HG03432 (cell line): ENCODE measurements at regions not wholly inside any gene's neighbourhood (a gene's known extent, or its start where the extent isn't known, plus 50 kb on each side); places are given as distances from the start of the nearest gene placed in this dataset.

Source experiments
- ATAC-seq: cut with Tn5 transposase; IDR thresholded peaks from one replicate; pipeline ENCODE4 v1.9.1; 2021; ENCODE audit warnings: mild to moderate bottlenecking, moderate library complexity; ENCODE audit not compliant: unreplicated experiment

DNA sequence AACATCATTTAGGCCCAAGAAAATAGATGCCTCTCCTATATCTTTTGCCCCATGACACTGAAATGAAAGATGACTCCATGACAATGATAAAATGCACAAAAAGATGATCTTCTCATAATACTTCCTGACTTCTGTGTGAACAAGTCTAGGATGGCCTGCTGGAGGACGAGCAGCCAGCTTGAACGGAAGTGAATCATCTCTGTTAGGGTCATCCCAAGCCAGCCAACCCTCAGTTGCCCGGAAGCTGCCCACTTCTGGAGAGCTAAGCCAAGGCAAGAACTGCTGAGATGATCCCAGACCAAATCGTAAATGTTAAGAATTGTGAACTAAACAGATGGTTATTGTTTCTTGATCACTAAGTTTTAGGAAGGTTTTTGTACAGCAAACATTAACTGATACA lies 249.7 kb upstream of the HS3ST5 start:
- ATAC-seq = no peak

- ATAC-seq = no peak
Observed at GRCh38 chr6:114588726-114589125, 245.9 kb upstream of the HS3ST5 start.

DNA sequence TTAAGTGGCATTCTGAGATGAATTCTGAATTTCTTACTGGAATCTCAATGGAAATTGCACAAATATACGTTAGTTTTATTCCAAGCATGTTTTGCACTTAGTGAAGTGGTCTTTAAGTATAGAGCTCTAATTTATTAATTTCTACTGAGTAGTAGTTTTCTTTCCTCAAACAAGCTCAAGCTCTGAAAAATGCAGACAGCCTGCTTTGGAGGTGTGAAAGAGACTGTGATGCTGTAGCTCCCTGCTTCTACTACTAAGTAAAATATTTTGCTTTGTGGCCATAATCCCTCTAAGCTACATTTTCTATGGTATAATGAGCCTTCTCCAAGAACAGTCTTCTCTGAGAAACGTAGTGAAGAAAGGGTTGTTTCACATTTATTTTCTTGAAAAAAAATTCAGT lies 243.5 kb upstream of the HS3ST5 start:
- ATAC-seq = no peak

- no peak for ATAC-seq
Observed at GRCh38 chr6:114581293-114581692, 238.5 kb upstream of the HS3ST5 start.

DNA sequence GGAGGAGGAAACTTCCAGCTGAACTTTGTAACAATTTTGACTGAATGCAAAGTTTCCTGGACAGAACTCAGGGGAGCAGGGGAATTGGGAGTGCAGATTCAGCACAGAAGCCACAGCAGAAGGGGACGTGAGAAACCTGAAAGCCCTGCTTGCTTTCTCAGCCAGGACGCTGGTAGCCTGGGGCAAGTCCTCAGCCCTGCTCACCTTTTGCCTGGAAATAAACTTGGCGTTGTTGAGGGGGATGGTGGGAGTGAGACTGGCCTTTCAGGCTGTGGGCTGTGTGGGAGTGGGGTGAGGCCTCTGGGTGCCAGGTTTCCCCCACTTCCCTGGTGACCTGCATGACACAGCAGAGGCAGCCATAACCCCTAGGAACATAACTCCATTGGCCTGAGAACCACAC lies 238.1 kb upstream of the HS3ST5 start:
- no peak for ATAC-seq

- no peak for ATAC-seq
Observed at GRCh38 chr6:114579486-114579885, 236.7 kb upstream of the HS3ST5 start.

DNA sequence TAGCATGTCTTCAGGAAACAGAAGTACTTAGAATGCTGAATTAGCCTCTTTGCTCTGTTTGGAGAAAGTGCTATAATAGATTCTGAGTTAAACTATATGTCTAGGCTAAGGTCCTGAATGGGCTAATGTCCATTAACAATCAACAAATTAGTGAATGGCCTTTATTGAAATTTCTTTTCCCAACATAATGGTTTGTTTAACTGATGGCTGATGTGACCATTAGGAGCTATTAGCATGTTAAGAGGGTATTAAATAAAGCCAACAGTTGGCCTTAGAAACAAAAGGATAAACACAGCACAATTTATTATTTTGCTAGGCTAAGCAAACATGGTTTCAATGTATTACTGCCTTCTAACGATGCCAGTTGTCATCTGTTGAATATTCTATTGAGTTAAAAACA lies 234.3 kb upstream of the HS3ST5 start:
- ATAC-seq = no peak

GRCh38 chr6:114576330-114576729 lies 233.5 kb upstream of the HS3ST5 start:
- ATAC-seq = no peak

DNA sequence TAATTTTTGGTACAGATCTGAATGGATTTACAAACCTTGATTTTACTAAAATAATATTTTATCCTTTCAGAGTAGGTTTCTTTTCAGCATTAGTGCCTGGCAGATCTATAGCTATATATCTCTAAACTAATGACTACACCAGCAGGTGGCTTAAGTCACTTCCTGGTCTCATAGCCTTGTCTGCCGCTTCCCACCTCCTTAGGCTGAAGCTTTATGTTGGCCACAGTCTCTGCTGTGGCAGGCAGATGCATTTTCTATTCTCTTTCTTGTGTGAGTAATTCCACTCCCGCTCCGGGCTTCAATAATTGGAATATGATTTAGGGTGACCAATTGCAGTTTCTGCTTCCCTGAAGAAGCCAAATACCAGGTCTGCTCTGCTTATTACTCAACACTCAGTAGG lies 226.8 kb upstream of the HS3ST5 start:
- ATAC-seq = no peak

DNA sequence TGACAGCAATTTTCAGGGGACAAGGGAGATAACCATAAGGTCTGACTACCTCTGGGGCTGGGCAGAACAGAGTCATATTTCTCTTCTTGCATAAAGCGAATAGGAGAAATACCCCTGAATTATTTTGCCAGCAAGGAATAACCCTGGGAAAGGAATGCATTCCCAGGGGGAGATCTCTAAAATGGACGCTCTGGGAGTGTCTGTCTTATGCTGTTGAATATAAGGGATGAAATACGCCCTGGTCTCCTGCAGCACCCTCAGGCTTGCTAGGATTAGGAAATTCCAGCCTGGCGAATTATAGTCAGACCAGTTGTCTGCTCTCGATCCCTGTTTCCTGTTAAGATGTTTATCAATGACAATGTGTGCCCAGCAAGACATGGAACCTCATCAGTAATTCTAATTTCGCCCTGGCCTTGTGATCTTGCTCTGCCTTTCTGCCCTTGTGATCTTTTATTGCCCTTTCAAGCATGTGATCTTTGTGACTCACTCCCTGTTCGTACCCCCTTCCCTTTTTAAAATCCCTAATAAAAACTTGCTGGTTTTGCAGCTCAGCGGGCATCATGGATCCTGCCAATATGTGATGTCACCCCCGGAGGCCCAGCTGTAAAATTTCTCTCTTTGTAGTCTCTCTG lies 221.6 kb upstream of the HS3ST5 start:
- ATAC-seq = no peak

- ATAC-seq = no peak
Observed at GRCh38 chr6:114559419-114559818, 216.6 kb upstream of the HS3ST5 start.

DNA sequence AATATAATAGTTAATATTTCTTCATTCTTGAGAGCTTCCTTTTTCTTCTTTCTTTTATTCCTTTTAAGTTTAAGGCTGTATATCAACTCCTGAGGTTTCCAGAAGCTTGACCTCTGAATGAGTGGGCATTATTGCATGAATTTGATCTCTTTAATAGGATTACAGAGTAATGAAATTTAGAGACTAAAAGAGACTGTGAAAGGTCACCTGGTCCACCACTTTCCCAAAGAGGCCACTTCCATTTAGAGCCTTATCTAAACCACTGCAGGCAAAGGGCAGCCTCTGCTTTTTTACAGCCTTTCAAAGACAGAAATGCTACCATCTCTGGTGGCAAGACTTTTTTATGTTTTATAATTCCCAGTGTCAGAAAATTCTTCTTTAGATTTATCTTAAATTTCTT lies 215.3 kb upstream of the HS3ST5 start:
- ATAC-seq = no peak

- ATAC-seq = no peak
Observed at GRCh38 chr6:114556846-114557488, 214.1 kb upstream of the HS3ST5 start.

DNA sequence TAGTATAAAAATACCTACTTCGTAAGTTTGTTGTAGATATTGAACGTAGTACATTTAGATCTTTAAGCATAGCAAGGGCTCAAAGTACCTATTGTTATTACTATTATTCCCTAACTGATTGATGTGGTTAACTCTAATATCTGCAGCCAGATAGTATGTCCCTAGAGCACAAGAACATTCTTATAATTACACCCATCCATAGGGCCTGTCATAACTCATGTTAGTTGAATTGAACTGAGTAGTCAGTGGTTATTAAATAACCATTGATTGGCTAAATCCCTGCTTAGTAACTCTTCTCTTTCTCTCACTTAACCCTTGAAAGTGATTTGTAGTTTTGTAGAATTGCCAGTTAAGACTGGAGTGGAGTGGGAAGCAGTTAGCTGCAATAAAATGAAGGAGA lies 207.5 kb upstream of the HS3ST5 start:
- ATAC-seq = no peak

DNA sequence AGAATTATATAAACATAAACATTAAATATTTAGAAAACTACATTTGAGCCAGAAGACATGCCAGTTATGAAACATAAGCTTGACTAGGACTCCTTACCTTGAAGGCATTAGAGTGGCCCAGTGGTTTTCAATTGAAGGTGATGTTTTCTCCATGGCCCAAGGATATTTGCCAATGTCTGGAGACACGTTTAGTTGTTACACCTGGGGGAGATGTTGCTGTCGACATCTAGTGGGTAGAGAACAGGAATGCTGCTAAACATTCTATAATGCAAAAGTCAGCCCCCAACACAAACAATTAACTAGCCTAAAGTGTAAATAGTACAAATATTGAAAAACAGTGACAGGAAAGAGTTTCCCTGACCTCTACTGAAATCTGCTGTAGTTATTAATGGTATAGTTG lies 200.9 kb upstream of the HS3ST5 start:
- no peak for ATAC-seq

GRCh38 chr6:114541794-114542193 lies 199.0 kb upstream of the HS3ST5 start:
- no peak for ATAC-seq

DNA sequence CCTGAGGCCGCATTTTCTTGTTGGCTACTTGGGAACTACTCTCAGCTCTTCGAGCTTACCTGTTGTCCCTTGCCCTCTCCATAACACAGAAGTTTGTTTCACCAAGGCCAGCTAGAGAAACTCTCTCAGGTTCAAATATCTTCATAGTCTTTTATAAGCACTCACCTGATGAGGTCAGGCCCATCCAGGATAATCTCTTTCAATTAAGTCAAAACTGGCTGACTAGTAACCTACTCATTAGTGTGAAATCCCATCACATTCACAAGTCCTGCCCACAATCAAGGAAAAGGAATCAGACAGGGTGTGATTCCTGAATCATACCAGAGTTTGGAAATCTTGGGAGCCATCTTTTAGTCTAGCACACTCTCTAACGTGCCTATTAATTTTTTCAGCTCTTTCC lies 195.2 kb upstream of the HS3ST5 start:
- no peak for ATAC-seq

DNA sequence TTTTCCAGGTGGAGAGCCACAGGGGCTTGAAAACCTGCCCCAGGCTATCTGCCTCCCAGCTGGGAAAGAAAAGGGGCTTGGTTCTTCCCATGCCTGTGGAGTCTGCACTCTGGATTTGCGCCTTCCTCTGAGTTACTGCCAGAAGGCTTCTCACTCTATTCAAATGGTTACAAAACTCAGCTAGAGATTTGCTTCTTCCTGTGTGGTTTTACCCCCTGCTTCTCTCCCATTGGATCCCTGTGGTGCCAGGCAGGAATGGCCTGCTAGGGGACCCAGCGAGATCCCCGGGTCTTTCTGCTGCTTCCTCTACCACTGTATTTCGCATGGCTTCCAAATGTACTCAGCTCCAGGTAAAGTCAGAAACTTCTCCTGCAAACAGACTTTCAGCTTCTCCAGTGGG lies 192.0 kb upstream of the HS3ST5 start:
- no peak for ATAC-seq

- ATAC-seq = no peak
Observed at GRCh38 chr6:114524081-114524480, 181.3 kb upstream of the HS3ST5 start.

GRCh38 chr6:114523508-114523907 lies 180.7 kb upstream of the HS3ST5 start:
- no peak for ATAC-seq

DNA sequence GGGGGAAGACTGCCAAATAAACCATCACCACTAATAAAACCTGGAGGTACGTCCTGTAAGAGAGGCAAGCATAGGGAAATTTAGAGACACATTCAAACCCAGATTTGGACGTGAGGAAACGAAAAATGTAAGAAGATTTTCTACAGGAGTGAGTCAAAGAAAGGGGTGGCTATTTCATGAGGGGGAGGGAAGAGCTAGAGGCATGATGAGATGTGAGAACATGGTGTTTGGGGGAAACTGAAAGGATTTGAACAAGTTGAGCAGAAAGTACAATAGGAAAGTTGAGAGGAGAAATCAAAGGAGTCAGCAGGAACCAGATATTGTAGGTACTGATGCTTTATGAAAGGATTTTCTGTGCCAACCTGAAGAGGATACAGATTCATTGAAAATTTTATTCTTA lies 179.1 kb upstream of the HS3ST5 start:
- ATAC-seq = peak; percentile 45

- no peak for ATAC-seq
Observed at GRCh38 chr6:114520976-114521375, 178.2 kb upstream of the HS3ST5 start.

DNA sequence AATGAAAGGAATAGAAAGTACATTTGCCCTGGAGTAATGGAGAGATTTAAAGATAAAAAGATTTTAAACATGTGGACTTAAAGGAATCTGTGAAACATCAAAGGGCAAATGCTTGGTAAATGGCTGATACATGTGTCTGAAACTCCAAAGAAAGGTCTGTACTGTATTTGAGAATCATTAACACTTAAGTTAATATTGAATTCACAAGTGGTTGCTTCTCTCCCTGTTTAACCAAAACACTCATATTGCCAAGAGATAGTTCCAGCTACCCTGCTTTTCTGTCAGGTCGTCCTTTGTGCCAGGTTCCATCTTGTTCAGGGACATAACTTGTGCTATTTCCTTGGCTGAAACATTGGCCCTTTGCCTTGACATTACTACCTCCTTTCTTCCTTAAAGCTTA lies 171.3 kb upstream of the HS3ST5 start:
- no peak for ATAC-seq
